Right lung (tissue), 2 donors: ENCODE measurements at regions not wholly inside any gene's neighbourhood (a gene's known extent, or its start where the extent isn't known, plus 50 kb on each side); places are given as distances from the start of the nearest gene placed in this dataset.
"Not testable (repeated sequence)": the region's sequence is repeated elsewhere in the genome, so short reads cannot be mapped to it uniquely, and the experiment has no call there.

ENCODE experiments used
- DNase-seq, 2 donors: peaks; one replicate each; pipeline ENCODE4 v3.0.0-alpha.2; 2013

DNA sequence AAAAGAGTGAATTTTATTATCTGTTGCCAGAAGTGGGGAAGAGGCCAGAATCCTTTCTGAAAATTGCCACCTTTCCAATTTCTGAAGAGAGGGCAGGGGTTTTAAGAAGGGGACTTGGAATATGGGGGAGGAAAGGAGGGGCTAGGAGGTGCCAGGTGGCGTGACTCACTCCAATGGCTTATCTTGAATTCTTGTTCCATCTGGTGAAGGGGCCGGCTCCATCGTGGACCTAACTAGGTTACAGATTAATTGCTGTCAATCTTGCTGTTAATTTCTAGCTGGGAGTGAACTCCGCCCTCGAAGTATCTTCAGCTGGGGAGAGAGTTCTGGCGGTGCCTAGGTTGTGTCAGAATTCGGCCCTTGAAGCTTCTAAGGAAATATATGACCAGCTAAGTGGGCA is 138.7 kb downstream of the YTHDC2 start:
- DNase-seq = no peak

DNA sequence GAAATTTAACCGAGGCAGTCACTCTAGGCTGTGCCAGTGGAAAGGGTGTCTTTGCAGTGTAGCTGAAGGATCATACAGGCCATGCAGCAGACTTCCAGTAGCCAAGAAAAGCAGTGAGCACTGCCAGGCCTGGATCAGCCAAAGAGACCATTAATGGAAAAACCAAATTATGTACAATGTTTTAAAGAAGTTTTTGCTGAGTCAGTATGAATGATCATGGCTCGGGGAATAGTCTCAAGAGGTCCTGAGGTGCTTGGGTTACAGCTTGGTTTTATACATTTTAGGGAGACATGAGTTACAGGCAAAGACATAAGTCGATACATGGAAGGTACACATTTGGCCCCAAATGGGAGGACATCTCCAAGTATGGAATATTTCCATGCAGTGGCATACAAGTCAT is 141.3 kb downstream of the YTHDC2 start:
- no peak for DNase-seq

DNA sequence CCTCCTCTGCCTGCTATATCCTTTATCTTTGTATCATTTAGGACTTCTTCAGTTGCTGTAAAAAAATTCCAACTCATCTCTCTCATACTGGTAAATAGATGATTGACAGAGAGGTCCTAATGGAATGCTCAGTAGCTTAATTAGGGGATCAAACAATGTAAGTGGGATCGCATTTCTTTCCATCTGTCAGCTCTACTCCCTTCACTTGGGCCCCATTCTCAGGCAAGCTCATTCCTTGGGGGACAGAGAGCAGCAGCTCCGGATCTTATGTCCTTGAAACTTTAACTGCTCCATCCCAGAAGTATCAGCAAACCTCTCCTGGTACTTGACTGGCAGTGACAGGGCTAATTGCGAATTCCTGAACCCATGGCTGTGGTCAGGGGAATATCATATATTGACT is 146.7 kb downstream of the YTHDC2 start:
- DNase-seq = no peak

DNA sequence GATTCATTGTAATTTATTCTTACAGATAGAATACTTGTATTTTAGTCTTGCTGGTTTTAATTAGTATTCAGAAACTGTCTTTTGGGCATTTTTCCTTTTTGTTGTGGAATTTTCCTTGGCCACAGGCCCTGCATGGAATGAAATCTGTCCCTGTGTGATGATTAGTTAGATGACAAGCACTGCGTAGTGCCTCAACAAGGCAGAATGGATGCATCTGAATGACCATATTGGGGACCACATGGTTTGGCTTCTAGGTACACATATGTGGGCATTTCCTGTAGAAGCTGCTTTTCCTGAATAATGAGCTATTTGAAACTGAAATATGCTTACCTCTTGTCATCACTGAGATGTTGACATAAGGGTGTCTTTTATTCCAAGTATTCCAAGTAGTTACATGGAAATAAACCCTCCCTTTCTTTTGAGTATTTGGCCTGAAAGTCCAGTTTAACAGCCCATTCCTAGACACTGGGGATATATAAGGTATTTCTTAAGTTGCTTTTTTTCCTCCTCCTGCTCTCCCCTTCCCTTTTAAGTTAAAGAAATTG is 147.3 kb downstream of the YTHDC2 start:
- DNase-seq = peak; percentile 17 to 19

DNA sequence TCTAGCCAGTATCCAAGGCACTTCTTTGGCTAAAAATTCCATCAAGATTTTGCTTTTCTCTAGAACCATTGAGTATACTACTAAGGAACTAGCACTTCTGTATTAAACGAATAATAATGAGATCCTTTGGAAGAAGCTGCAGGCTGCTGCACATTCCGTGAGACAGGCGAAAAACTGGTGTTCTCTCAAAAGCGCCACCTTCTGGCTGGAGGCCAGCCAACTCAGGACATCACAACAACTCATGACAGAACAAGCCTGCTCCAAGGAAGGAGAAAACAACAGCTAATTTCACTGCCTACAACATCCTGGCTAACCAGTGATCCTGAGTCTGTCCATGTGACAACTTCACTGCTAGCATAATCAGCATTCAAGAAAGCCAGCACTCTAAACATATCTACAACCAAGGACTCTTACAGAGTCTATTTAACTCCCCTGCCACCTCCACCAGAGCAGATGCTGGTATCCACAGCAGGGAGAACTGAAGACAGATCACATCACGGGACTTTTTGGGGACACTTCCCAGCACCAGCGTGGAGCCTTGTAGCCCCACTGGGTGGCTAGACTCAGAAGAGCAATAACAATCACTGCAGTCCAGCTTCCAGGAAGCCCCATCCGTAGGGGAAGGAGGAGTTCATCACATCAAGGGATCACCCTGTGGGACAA is 150.5 kb downstream of the YTHDC2 start:
- DNase-seq = no peak

DNA sequence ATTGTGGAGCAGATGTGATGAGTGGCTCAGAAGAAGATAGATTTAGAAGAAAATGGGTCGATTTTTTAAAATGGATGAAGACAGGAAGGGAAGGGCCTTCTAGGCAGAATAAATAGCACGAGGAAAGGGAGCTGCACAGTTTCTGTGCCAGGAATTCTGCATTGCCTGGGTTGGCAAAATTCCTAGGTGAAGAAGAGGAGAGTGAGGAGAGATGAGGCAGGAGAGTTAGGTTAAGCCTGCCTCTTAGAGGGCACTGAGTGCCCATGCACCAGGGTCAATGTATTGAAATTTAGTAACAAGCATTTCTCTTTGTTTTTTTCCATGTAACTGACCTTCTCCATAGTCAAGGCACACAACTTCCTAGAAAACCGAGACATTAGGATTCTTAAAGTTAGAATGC is 159.5 kb downstream of the YTHDC2 start:
- DNase-seq = no peak

DNA sequence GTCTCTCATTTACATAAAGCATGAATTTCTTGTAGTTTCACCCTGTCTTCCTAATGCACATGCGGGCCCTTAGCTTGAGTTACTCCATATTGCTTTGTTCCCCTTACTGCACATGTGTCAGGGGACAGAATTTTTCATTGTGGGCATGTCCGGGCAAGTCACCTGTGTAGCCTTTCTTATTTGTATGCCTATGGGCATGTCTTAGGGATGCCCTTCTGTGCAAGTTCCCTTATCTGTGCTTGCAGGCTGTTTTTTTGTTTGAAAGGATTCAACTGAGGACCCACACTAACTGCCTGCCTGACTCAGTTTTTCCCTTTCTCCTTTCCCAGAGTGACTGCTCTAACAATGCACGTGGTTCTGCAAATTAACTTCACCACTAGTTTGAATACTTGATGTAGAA is 161.7 kb downstream of the YTHDC2 start:
- no peak for DNase-seq

DNA sequence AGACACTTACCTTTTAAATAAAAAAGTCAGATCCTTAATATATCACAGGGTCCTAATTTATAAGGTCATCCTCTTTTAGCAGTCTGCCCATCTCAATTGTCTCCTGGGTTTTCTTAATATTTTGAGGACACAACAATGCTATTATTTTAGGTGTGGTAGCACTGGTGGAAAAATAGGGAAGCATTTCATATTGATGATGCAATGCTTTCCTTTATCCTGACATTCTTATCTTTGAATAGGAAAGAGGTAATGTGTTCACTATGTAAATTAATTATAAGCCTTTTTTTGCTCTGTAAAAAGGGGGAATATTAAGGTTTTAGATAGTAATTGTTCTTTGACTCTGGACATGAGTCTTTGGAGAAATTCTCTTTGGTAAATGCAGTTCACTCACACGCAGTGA is 164.7 kb downstream of the YTHDC2 start:
- no peak for DNase-seq

DNA sequence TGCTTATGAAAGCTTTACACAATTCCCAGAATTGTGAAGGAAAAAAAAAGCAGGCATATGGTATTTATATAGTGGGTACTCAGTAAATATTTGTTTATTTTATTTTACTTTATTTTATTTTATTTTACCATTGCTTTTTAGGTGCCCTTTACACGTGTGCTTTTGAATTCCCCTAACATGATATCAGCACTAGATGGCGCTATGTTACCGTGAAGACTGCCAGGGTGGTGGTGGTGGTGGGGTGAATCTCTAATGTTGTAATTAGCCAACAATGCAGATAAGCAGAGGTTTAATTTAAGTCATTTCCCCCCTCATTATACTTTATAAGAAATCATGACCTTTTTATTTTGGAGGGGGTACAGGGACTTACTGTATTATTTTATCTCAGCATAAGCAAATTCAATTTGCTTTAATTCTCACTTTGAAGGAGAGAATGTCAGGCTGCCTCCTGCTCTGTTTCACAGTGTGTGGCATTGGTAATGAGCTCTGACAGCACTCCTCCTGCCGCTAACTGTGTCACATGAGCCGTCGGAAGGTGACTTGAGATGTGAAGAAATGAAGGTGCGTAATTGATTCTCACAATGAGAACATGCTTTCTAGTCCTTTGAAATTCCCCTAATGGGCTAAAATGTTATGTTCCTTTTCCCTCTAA is 165.6 kb downstream of the YTHDC2 start:
- DNase-seq = peak; percentile 31 to 37

DNA sequence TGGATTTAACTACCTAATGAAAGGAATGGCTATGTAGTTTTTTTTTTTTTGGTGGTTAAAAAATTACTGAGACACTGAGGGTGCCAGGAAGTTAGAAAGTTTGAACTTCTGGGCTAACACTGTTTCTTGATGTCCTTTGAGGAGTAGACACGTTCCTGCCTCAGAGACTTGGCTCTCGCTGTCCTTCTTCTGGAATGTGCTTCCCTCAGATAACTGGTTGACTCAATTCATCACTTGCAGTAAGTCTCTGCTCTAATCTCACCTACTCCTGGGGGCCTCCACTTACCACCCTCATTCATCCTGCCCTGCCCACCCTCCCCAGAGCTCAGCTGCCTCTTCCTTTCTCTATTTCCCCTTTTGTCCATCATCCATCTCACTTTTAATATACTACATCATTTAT is 167.0 kb downstream of the YTHDC2 start:
- no peak for DNase-seq

DNA sequence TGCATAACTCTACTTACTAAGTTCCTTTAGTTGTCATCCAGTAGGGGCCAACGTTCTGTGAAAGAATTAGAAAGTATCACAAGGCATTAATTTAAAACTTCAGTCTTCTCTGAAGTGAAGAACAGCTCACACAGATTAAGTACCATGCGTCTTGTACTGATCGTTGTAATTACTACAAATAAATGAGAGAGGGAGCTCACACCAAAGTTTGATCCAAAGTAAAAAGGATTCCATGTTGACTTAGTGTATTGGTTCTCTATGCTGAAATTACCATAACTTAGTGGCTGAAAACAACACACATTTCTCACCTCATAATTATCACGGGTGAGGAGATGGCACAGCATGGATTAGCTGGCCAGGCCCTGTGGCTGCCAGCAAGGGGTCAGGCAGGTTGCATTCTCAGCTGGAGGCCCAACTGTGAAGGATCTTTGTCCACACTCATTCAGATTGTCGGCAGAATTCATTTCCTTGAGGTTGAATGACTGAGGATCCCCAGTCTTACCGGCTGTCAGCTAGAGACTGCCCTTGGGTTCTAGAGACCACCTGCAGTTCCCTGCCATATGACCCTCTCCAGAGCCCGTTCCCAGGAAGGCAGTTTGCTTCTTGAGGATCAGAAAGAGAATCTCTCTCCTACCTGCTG is 169.1 kb downstream of the YTHDC2 start:
- DNase-seq = no peak

DNA sequence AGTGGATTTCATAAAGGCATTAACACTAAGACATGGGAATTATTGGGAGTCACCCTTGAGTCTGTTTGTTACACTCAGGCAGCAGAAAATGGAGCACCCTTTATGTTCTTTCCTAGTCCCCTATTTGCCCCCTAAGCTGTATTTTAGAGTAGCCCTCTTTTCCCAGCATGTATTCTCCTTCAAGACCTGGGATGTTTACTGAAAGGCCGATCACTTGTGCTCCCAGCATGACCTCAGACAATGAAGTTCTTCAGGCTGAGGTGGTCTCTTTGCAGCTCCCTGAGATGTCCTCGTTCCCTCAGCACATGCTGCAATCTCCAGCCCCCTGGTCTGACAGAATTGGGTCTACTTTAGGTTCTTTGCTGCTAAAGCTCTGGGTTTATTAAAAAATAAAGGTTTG is 169.7 kb downstream of the YTHDC2 start:
- DNase-seq = no peak

DNA sequence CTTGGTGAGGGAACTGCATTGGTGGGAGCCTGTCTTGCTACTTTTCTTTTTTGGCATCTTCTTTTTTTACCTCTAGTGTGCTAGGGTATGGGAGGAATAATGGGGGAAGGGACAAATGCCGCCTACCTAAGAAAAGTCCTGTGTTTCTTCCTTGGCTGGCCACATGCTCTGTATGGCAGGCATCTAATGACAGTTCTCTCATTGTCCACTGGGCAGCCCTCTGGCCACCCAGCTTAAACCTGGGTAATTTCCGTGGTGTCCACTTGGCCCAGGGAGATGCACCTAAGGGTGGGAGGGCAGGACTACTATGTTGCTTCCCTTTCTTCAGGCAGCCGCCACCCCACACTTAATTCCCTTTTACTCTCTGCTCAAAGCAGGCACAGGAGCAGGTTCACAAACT is 173.1 kb downstream of the YTHDC2 start:
- no peak for DNase-seq

DNA sequence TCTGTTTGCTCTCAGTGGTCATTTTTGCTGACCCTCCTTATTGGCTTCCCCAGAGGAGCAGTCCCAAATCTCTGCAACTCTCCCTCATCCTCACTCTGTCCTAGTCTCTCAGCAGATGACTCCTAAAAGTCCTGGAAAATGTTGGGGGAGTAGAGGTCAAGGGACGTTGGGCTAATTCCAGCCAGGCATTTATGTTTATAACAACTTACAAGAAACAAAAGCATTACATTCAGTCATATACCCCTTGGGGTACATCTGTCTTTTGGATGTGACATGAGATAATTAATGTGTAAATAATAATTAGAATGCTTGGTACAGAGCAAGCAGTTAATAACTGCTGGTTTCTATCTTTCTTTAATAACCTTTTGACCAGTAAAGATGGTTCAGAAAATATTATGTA is 176.2 kb downstream of the YTHDC2 start:
- no peak for DNase-seq

DNA sequence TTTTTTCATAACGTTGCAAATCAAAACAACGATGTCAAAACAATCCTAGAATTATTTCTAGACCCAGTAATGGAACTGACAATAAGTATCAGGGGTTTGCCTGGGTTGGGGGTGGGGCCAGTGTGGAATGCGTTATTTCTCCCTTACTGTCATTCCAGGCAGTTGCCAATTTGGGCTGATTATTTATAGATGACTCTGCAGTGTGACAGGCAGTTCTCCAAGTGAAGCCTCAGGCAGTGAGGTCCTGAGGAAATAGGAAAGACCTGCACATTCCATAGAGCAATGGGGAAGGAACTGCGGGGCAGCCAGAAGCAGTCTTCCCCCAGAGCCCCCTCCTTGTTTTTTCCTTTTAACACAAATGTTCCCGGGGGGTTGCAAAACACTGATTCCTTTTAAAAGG is 179.0 kb downstream of the YTHDC2 start:
- DNase-seq = no peak

DNA sequence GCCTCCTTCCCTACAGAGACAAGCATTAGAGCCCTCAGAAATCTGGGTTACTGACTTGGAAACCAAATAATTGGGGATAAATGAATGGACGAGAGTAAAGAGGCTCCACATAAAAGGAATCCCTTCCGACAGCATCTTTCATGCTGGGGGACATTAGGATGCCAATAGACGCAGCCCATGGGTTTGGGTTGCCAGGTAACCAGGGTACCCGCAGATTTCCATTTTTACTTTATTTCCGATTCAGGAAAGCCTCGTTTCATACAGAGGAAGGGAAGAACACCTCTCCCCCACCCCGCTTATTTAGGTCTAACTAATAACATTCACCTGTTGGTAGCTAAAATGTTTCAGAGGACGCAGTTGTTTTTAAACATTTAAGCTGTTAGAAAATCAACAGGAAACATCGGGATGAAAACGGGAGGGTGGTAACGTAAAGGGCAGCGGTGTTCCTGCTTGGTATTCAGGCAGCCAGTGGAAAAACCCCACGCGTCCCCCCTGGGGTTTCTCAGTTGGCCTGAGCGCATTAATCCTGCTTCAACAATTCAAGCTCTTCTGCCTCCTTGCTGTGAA is 179.5 kb downstream of the YTHDC2 start:
- DNase-seq = no peak

DNA sequence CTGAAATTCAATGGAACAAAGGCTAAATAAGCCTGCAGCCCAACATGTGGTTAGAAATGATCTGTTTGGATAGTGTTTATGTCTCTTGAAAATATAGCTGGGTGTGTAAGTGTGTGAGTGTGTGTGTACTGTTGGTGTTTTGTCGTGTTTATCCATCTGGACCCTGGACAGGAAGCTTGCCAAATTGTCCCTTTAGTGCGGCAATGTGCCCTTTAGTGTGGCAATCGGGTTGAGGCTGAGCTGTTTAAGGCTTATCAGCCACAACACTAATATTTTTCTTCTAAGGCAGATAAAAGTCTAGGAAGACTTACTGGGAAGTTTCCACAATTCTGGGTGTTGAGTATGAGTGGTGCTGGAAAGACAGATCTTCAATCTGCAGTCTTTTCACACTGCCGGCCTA is 180.2 kb downstream of the YTHDC2 start:
- DNase-seq = peak; percentile 38 to 41

DNA sequence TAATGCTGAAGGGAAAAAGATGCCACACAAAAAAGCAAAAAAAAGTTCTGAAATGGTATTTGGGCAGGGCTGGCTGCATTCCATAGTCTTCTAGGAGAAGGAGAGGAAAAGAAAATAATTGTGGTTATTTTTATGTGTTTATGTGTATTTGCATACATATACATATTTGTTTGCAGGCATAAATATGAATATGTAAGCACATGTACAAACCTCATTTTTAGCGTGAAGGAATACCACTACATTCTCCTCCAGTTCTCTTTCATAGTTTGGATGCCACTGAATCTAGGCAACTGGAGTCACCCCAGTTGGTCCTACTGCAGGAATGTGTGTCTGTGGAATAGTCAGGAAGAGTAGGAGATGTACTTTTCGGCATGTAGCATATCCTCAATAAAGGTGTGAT is 181.1 kb downstream of the YTHDC2 start:
- DNase-seq = no peak

DNA sequence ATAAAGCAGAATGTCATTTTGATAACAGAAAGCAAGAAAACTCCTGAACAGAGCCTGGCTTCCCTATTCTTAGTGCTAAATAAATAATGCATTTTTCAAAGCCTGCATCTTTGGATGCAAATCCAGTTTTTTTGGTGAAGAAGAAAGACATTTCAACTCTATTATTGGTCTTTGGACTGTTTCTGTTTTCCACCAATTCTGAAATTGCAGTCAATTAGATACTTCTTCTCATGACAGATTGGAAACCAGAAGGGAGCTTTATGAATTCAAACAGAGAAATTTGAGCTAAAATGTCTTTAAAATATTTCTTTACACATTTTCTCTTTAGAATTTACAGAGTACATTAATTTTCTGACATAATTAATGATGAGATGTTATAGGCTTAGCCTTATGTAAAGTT is 189.8 kb downstream of the YTHDC2 start:
- DNase-seq = no peak

DNA sequence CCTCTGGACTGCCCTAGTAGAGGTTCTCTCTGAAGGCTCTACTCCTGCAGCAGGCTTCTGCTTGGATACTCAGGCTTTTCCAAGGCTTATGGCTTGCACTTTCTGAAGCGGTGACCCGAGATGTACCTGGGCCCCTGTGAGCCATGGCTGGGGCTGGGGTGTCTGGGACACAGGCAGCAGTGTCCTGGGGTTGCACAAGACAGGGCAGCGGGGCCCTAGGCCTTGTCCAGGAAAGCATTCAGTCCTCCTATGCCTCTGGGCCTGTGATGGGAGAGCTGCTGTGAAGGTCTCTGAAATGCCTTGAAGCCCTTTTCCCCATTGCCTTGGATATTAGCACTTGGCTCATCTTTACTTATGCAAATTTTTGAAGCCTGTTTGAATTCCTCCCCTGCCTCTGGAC is 192.2 kb downstream of the YTHDC2 start:
- DNase-seq = no peak

DNA sequence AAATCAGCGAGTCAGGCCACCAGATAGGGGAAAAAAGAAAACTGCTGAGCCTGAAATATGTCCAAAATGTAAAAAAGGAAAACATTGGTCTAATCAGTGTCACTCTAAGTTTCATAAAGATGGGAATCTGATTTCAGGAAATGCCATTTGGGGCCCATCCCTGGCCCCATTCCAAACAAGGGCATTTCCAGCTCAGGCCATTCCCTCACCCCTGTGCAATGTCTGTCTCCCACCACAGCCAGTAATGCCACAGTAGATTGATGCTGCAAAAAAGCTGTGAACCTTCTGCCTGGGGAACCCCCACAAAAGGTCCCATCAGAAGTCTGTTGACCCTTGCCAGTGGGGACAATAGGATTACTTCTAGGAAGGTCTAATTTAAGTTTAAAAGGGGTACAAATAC is 199.6 kb downstream of the YTHDC2 start:
- DNase-seq = no peak

DNA sequence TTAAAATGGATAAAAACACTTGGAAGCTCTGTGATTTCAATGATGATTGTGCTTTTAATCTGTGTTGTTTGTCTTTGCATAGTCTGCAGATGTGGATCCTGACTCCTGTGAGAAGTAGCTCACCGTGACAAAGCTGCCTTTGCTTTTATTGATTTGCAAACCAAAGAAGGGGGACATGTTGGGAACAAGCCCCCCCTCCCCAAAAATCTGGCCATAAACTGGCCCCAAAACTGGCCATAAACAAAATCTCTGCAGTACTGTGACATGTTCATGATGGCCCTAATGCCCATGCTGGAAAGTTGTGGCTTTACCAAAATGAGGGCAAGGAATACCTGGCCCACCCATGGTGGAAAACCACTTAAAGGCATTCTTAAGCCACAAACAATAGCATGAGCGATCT is 202.4 kb downstream of the YTHDC2 start:
- not testable (repeated sequence) for DNase-seq

DNA sequence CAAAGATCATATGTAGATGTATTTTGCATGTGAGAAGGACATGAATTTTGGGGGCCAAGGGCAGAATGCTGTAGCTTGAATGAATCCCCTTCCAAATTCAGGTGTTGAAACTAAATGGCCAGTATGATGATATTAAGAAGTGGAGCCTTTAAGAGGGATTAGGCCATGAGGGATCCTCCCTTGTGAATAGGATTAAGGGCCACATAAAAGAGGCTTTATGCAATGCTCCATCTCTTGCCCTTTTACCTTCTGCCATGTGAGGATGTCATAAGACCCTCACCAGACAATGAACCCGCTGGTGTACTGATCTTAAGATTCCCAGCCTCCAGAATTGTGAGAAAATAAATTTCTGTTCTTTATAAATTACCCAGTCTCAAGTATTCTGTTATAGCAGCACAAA is 206.1 kb downstream of the YTHDC2 start:
- DNase-seq = no peak
